ENCODE measurements at regions not wholly inside any gene's neighbourhood (a gene's known extent, or its start where the extent isn't known, plus 50 kb on each side); places are given as distances from the start of the nearest gene placed in this dataset.
"Not testable (repeated sequence)": the region's sequence is repeated elsewhere in the genome, so short reads cannot be mapped to it uniquely, and the experiment has no call there.

- not testable (repeated sequence) for TF ChIP-seq CTCF (conservative IDR thresholded peaks at IDR 0.05); ZFX (IDR thresholded peaks at IDR 0.05)
Measured at GRCh38 chr1:229173491-229174476, 97.1 kb upstream of the RAB4A start.

Data from C4-2B (cell line).